HL-60 (cell line): ENCODE measurements at regions not wholly inside any gene's neighbourhood (a gene's known extent, or its start where the extent isn't known, plus 50 kb on each side); places are given as distances from the start of the nearest gene placed in this dataset.

ENCODE experiments used
- DNase-seq, 2 experiments: peaks; one replicate each; pipeline ENCODE4 v3.0.0-alpha.2; 2010 to 2020; ENCODE audit warnings: low read depth in 1 of 2, low spot score in 1 of 2
- H3K27ac ChIP-seq: fragments of 250-450 bp; sonication (Bioruptor Pico); replicated peaks from 2 replicates; pipeline ENCODE4 v1.5.1; 2020; ENCODE audit warnings: mild to moderate bottlenecking, moderate library complexity
- H3K27me3 ChIP-seq: fragments of 250-450 bp; sonication (Bioruptor Pico); 2 replicates; pipeline ENCODE4 v1.5.1; 2021; ENCODE audit warnings: mild to moderate bottlenecking, moderate library complexity; ENCODE audit not compliant: insufficient read depth, poor library complexity, severe bottlenecking
- H3K4me3 ChIP-seq: replicated peaks from 2 replicates; pipeline ENCODE4 v1.5.1; 2011; ENCODE audit warnings: mild to moderate bottlenecking, control low read depth, low read length; ENCODE audit not compliant: insufficient read depth
- GABPA ChIP-seq: IDR thresholded peaks from 2 replicates; pipeline ENCODE4 v1.6.1; 2012; ENCODE audit warnings: low read depth
- POLR2AphosphoS5 ChIP-seq: IDR thresholded peaks from 2 replicates; pipeline ENCODE4 v1.6.1; 2012; ENCODE audit warnings: low read depth
- SPI1 ChIP-seq: IDR thresholded peaks from 2 replicates; pipeline ENCODE4 v1.6.1; 2012; ENCODE audit warnings: low read depth, mild to moderate bottlenecking, borderline replicate concordance
- TF ChIP-seq, protein P1 (sequence below): IDR thresholded peaks from one replicate; pipeline ENCODE4 v1.5.1; 2011; ENCODE audit warnings: low read length, control low read depth, inconsistent platforms; ENCODE audit not compliant: insufficient read depth
- TF ChIP-seq, protein P2 (sequence below): IDR thresholded peaks from 2 replicates; pipeline ENCODE4 v1.6.1; 2012; ENCODE audit warnings: low read depth; ENCODE audit not compliant: insufficient replicate concordance

DNA sequence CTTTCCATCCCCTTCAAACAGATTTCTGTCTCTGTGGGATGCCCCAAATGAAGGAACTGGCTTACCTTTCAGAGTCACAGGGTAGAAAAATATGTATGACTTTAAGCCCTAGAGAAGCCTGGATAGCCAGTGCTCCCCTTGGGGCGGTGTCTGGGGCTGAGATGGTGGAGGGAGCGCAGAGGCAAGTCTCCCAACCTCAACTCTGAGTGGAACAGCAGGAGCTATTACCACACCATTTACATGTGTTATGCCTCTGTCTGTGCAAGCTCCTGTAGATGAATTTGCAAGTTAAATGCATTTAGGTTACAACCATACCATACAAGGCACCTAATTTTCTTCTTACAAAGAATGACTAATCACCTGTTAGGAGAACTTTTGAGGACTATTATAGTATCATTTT, 50.4 kb upstream of the CLMN start:
- Histone ChIP-seq H3K4me3 (no peak overlapping the region), H3K27ac (no peak overlapping the region), H3K27me3 (no peaks in the 10 kb centered on the region)
- TF ChIP-seq, protein P1, sequence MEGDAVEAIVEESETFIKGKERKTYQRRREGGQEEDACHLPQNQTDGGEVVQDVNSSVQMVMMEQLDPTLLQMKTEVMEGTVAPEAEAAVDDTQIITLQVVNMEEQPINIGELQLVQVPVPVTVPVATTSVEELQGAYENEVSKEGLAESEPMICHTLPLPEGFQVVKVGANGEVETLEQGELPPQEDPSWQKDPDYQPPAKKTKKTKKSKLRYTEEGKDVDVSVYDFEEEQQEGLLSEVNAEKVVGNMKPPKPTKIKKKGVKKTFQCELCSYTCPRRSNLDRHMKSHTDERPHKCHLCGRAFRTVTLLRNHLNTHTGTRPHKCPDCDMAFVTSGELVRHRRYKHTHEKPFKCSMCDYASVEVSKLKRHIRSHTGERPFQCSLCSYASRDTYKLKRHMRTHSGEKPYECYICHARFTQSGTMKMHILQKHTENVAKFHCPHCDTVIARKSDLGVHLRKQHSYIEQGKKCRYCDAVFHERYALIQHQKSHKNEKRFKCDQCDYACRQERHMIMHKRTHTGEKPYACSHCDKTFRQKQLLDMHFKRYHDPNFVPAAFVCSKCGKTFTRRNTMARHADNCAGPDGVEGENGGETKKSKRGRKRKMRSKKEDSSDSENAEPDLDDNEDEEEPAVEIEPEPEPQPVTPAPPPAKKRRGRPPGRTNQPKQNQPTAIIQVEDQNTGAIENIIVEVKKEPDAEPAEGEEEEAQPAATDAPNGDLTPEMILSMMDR = no peak
- TF ChIP-seq, protein P2, sequence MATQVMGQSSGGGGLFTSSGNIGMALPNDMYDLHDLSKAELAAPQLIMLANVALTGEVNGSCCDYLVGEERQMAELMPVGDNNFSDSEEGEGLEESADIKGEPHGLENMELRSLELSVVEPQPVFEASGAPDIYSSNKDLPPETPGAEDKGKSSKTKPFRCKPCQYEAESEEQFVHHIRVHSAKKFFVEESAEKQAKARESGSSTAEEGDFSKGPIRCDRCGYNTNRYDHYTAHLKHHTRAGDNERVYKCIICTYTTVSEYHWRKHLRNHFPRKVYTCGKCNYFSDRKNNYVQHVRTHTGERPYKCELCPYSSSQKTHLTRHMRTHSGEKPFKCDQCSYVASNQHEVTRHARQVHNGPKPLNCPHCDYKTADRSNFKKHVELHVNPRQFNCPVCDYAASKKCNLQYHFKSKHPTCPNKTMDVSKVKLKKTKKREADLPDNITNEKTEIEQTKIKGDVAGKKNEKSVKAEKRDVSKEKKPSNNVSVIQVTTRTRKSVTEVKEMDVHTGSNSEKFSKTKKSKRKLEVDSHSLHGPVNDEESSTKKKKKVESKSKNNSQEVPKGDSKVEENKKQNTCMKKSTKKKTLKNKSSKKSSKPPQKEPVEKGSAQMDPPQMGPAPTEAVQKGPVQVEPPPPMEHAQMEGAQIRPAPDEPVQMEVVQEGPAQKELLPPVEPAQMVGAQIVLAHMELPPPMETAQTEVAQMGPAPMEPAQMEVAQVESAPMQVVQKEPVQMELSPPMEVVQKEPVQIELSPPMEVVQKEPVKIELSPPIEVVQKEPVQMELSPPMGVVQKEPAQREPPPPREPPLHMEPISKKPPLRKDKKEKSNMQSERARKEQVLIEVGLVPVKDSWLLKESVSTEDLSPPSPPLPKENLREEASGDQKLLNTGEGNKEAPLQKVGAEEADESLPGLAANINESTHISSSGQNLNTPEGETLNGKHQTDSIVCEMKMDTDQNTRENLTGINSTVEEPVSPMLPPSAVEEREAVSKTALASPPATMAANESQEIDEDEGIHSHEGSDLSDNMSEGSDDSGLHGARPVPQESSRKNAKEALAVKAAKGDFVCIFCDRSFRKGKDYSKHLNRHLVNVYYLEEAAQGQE = no peak
- TF ChIP-seq POLR2AphosphoS5 (no peak), GABPA (no peak), SPI1 (no peak)
- no peak for DNase-seq
